ENCODE measurements at regions not wholly inside any gene's neighbourhood (a gene's known extent, or its start where the extent isn't known, plus 50 kb on each side); places are given as distances from the start of the nearest gene placed in this dataset.

DNA sequence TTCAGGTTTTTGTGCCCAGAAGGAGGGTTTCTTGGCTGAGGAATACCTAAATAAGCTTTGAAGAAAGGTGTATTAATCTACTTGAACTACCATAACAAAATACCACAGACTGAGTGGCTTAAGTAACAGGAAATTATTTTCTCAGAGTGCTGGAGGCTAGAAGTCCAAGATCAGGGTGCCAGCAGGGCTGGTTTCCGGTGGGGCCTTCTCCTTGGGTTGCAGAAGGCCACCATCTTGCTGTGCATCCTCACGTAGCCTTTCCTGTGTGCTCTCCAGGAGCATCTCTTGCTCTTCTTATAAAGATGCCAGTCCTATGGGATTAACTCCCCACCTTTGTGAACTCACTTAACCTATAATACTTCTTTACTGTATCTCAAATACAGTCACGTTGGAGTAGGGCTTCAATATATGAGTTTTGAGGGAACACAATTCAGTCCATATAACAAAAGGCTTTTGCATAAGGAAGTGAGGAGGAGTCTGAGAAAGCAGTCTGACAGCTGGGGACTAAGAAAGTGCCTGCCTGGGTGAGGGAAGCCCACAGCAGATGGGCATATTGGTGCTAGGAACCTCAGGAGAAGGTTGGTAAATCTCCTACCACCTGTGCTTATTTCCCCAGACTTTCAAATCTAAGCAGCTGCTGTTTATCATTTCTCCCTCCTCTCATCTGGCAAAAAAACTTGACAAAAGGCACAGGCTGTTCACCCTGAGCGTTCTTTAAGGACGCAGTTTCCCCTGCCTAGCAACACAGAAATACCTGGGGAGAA lies 89.6 kb upstream of the CBLB start:
- 73 to 76% (median 76%) methylated on average over 5 of the region's 5 CpGs for WGBS, 3 donors
- TF ChIP-seq, protein P1, sequence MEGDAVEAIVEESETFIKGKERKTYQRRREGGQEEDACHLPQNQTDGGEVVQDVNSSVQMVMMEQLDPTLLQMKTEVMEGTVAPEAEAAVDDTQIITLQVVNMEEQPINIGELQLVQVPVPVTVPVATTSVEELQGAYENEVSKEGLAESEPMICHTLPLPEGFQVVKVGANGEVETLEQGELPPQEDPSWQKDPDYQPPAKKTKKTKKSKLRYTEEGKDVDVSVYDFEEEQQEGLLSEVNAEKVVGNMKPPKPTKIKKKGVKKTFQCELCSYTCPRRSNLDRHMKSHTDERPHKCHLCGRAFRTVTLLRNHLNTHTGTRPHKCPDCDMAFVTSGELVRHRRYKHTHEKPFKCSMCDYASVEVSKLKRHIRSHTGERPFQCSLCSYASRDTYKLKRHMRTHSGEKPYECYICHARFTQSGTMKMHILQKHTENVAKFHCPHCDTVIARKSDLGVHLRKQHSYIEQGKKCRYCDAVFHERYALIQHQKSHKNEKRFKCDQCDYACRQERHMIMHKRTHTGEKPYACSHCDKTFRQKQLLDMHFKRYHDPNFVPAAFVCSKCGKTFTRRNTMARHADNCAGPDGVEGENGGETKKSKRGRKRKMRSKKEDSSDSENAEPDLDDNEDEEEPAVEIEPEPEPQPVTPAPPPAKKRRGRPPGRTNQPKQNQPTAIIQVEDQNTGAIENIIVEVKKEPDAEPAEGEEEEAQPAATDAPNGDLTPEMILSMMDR (IDR thresholded peaks at IDR 0.05) = no peak
- ATAC-seq (no peak), DNase-seq (no peak)
- H3K4me1 ChIP-seq = no peaks in the 10 kb centered on the region
- no peaks in the 10 kb centered on the region for H3K27me3 ChIP-seq (ENCODE audit: insufficient read depth in 3 of 3, low read length in 2 of 3)
- H3K27ac ChIP-seq = no peak overlapping the region
- intact Hi-C loops (cut with DNase I) = no loop called here
- no peak overlapping the region for H3K4me3 ChIP-seq
- no peaks in the 10 kb centered on the region for H3K36me3 ChIP-seq (ENCODE audit: insufficient read depth in 1 of 2, low read depth in 1 of 2)
- H3K9me3 ChIP-seq = no peaks in the 10 kb centered on the region

DNA sequence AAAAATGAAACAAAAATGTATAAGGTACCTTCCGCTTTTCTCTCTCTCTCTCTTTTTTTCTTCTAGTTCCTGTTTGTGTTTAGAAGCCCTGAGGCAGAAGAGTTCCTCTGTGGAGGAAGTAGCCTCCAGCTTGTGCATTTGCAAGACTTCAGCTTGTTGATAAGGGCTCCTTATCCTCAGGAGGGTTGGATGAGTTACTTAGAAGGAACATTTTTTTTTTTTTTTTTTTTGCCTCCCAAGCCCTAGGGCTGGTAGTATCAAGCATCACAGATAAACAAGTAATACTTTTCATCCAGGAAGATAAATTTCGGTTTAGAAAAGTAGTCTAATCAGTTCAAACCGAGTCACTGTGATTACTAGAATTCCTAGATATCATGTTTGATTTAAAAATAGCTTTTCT lies 91.0 kb upstream of the CBLB start:
- DNase-seq (no peak), ATAC-seq (no peak)
- WGBS, 3 donors = 82 to 89% (median 88%) methylated on average over 3 of the region's 3 CpGs
- H3K27me3 ChIP-seq (ENCODE audit: insufficient read depth in 3 of 3, low read length in 2 of 3) = no peaks in the 10 kb centered on the region
- no peaks in the 10 kb centered on the region for H3K9me3 ChIP-seq
- no peaks in the 10 kb centered on the region for H3K36me3 ChIP-seq (ENCODE audit: insufficient read depth in 1 of 2, low read depth in 1 of 2)
- H3K4me1 ChIP-seq = no peaks in the 10 kb centered on the region
- intact Hi-C loops (cut with DNase I) = no loop called here
- TF ChIP-seq, protein P1 (IDR thresholded peaks at IDR 0.05) = no peak
- H3K27ac ChIP-seq = no peak overlapping the region
- no peak overlapping the region for H3K4me3 ChIP-seq

DNA sequence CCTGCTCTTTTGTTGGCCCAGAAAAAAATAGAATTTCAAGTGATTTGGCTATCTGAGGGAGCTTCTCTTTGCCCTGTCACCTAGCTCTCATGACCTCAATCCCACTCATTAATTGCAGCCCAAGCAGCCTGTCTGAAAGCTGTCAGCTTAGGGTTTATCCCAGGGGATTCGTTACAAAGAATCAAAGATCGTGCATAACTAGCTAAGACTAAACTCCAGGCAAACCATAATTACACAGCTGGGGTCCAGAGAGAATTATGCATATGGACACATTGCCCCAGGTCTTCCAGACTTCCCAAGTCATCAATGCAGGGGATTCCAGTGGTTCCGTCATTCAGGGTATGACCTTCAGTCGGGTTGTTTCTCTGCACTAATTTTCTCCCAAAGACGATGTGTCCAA lies 91.6 kb upstream of the CBLB start:
- TF ChIP-seq, protein P1 (IDR thresholded peaks at IDR 0.05) = no peak
- H3K9me3 ChIP-seq = no peaks in the 10 kb centered on the region
- no peak overlapping the region for H3K27ac ChIP-seq
- WGBS, 3 donors = 87 to 93% (median 89%) methylated on average over 5 of the region's 5 CpGs
- ATAC-seq = no peak
- no peaks in the 10 kb centered on the region for H3K27me3 ChIP-seq (ENCODE audit: insufficient read depth in 3 of 3, low read length in 2 of 3)
- H3K4me1 ChIP-seq = no peaks in the 10 kb centered on the region
- no peak for DNase-seq
- no peaks in the 10 kb centered on the region for H3K36me3 ChIP-seq (ENCODE audit: insufficient read depth in 1 of 2, low read depth in 1 of 2)
- H3K4me3 ChIP-seq = no peak overlapping the region
- intact Hi-C loops (cut with DNase I) = no loop called here

DNA sequence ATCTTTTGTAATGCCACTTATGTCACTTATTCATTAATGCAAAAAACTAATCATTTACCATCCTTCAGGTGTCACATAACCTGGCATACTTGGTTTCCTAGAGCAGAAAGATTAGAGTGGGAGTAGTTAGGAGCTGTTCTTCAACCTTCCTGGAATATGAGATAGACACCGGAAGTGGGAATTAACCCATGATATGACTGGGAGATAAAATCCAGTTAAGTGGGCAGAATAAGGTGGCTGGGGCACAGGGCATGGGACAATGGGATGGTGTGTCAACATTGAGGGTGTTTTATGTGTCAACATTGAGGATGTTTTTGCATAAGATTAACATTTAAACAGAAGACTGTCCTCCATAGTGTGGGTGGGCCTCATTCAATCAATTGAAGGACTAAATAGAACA lies 94.3 kb upstream of the CBLB start:
- ATAC-seq = no peak
- intact Hi-C loops (cut with DNase I) = no loop called here

More for the DNA sequence above, 94.3 kb upstream of the CBLB start:
- no peaks in the 10 kb centered on the region for H3K4me1 ChIP-seq
- no peak for DNase-seq
- TF ChIP-seq, protein P1 (IDR thresholded peaks at IDR 0.05) = no peak
- H3K9me3 ChIP-seq = no peaks in the 10 kb centered on the region
- H3K36me3 ChIP-seq (ENCODE audit: insufficient read depth in 1 of 2, low read depth in 1 of 2) = no peaks in the 10 kb centered on the region
- no peak overlapping the region for H3K27ac ChIP-seq
- no peak overlapping the region for H3K4me3 ChIP-seq
- WGBS, 3 donors = 89 to 93% (median 89%) methylated on average over 1 of the region's 1 CpG
- H3K27me3 ChIP-seq (ENCODE audit: insufficient read depth in 3 of 3, low read length in 2 of 3) = no peaks in the 10 kb centered on the region
